Cardiac muscle cell (in vitro differentiated cells and primary cell): ENCODE measurements at regions not wholly inside any gene's neighbourhood (a gene's known extent, or its start where the extent isn't known, plus 50 kb on each side); places are given as distances from the start of the nearest gene placed in this dataset.

Experiments used
- DNase-seq, 2 donors: peaks; one replicate each; pipeline versions ENCODE4 v3.0.0 to v3.0.0-alpha.2; 2010 to 2017; ENCODE audit warnings: low read depth in 1 of 2, low spot score in 1 of 2
- H3K27ac ChIP-seq: fragments of 200-600 bp; sonication (generic); 2 replicates; pipeline ENCODE4 v1.5.1; 2016
- H3K27me3 ChIP-seq: fragments of 200-600 bp; sonication (generic); 2 replicates; pipeline ENCODE4 v1.6.0; 2016; ENCODE audit warnings: control low read depth
- H3K36me3 ChIP-seq: fragments of 200-600 bp; sonication (generic); 2 replicates; pipeline ENCODE4 v1.5.1; 2016; ENCODE audit warnings: control low read depth
- H3K4me1 ChIP-seq: fragments of 200-600 bp; sonication (generic); 2 replicates; pipeline ENCODE4 v1.8.1; 2017; ENCODE audit warnings: low read depth, mild to moderate bottlenecking, mixed run types
- H3K4me3 ChIP-seq: fragments of 200-600 bp; sonication (generic); 2 replicates; pipeline ENCODE4 v1.5.1; 2016; ENCODE audit warnings: mild to moderate bottlenecking
- H3K9me3 ChIP-seq: fragments of 200-600 bp; sonication (generic); 2 replicates; pipeline ENCODE4 v1.5.1; 2017; ENCODE audit warnings: low read depth, mild to moderate bottlenecking, control low read depth
- TF ChIP-seq, protein P1 (sequence below): IDR thresholded peaks from 2 replicates; pipeline ENCODE4 v1.5.1; 2012; ENCODE audit warnings: low read depth, mild to moderate bottlenecking, low read length

DNA sequence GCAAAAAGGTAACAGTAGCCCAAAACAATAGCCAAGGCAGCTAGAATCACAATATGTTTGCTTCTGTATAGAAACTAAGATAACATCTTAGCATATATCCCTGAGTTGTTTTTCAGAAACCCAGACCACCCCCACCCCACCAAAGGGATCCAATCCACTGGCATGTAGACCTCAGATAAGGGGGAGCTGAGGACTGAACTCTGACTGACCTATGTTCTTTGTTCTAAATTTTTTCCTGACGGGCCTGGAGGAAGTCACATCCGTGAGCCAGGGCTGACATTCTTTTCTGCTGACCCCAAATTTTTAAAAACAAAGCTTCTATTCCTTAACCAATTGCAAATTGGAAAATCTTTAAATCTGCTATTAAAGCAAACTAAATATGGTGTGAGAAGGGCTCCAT is 493.9 kb upstream of the IGFBP3 start:
- no peaks in the 10 kb centered on the region for H3K36me3 ChIP-seq
- DNase-seq, result peak; percentile 39 to 83
- H3K9me3 ChIP-seq, result no peaks in the 10 kb centered on the region
- H3K27ac ChIP-seq, result peak overlapping the region; percentile 65
- H3K4me3 ChIP-seq, result no peak overlapping the region
- no peaks in the 10 kb centered on the region for H3K27me3 ChIP-seq
- TF ChIP-seq, protein P1, sequence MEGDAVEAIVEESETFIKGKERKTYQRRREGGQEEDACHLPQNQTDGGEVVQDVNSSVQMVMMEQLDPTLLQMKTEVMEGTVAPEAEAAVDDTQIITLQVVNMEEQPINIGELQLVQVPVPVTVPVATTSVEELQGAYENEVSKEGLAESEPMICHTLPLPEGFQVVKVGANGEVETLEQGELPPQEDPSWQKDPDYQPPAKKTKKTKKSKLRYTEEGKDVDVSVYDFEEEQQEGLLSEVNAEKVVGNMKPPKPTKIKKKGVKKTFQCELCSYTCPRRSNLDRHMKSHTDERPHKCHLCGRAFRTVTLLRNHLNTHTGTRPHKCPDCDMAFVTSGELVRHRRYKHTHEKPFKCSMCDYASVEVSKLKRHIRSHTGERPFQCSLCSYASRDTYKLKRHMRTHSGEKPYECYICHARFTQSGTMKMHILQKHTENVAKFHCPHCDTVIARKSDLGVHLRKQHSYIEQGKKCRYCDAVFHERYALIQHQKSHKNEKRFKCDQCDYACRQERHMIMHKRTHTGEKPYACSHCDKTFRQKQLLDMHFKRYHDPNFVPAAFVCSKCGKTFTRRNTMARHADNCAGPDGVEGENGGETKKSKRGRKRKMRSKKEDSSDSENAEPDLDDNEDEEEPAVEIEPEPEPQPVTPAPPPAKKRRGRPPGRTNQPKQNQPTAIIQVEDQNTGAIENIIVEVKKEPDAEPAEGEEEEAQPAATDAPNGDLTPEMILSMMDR, result no peak
- peaks cover 15% of the 10 kb centered on the region for H3K4me1 ChIP-seq

DNA sequence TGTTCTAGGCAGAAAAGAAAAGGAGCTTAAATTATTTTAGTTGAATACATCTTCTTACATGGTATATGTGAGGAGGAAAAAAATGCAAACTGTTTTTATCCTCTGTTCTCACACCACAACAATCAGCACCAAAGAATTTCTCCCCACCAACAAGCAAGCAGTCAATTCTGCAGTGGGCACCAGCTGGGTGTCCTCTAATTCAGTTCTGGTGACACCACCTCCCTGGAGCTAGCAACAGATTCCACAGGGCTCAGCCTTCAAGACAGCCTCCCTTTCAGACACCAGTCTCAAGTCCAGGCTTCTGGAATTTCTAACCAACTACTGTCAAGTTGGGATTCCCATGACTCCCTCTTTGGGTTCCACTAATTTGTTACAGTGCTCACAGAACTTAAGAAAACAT is 490.2 kb upstream of the IGFBP3 start:
- no peaks in the 10 kb centered on the region for H3K9me3 ChIP-seq
- H3K27me3 ChIP-seq, result no peaks in the 10 kb centered on the region
- H3K4me3 ChIP-seq, result no peak overlapping the region
- H3K27ac ChIP-seq, result no peak overlapping the region
- TF ChIP-seq, protein P1, result no peak
- H3K4me1 ChIP-seq, result peaks cover 15% of the 10 kb centered on the region
- no peaks in the 10 kb centered on the region for H3K36me3 ChIP-seq
- DNase-seq, result no peak

DNA sequence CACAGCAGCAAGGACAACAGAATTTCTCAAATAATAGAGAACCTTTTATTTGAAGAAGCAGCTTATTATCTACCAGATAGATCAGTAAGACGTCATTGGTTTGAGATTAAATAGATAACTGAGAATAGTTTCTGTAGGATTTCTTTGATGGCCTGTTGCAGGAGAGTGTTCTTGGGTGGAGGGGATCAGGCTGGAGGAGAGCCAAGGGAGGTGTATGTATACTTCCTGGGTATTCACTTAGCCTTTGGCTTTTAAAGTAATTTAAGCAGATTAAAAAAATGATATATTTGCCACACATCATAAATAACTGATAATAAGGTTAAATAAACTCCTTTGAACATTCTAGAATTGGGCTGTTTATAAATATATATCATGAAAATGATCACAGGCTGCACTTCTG is 486.1 kb upstream of the IGFBP3 start:
- no peaks in the 10 kb centered on the region for H3K27me3 ChIP-seq
- H3K27ac ChIP-seq, result no peak overlapping the region
- H3K4me1 ChIP-seq, result no peaks in the 10 kb centered on the region
- no peak for DNase-seq
- H3K36me3 ChIP-seq, result no peaks in the 10 kb centered on the region
- TF ChIP-seq, protein P1, result no peak
- no peaks in the 10 kb centered on the region for H3K9me3 ChIP-seq
- no peak overlapping the region for H3K4me3 ChIP-seq

DNA sequence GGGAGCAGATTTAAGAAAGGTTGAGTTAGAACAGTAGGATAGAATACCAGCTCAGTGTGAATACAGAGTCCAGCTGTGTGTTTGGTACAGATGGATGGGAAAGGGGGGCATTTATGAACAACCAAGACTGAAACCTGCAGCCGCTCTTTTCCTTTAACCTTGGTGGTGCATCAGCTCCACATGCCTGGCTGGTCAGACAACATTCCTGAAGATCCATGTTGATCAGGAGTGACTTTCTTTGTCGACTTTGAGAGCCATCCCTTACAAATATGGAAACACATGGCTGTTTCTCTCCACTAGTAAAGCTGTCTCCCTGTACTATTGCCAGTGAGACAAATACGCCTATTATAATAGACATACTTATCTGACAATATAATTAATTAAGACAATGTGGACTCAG is 476.5 kb upstream of the IGFBP3 start:
- no peaks in the 10 kb centered on the region for H3K4me1 ChIP-seq
- no peak overlapping the region for H3K4me3 ChIP-seq
- TF ChIP-seq, protein P1, result no peak
- no peaks in the 10 kb centered on the region for H3K9me3 ChIP-seq
- H3K27me3 ChIP-seq, result no peaks in the 10 kb centered on the region
- no peak overlapping the region for H3K27ac ChIP-seq
- no peak for DNase-seq
- H3K36me3 ChIP-seq, result no peaks in the 10 kb centered on the region

DNA sequence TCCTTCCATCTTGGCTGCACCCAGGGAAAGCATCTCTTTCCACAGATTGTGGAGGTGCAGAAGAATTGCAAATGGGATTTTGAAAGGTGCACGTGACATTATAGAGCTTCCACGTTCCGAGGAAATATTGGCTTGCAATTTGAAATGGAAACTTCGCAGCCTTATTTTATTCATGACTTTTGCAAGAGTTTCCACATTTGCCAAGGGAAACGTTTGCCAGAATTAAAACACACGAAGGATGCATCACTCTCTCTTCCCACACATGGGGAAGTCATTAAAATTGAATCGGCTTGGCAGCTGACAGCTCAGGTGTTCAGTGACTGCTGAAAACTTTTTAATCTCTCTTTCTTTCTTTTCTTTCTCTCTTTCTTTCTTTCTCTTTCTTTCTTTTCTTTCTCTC is 475.4 kb upstream of the IGFBP3 start:
- H3K4me1 ChIP-seq, result peaks cover 1% of the 10 kb centered on the region
- H3K36me3 ChIP-seq, result no peaks in the 10 kb centered on the region
- TF ChIP-seq, protein P1, result no peak
- H3K27ac ChIP-seq, result no peak overlapping the region
- no peak overlapping the region for H3K4me3 ChIP-seq
- no peak for DNase-seq
- H3K27me3 ChIP-seq, result no peaks in the 10 kb centered on the region
- H3K9me3 ChIP-seq, result no peaks in the 10 kb centered on the region

DNA sequence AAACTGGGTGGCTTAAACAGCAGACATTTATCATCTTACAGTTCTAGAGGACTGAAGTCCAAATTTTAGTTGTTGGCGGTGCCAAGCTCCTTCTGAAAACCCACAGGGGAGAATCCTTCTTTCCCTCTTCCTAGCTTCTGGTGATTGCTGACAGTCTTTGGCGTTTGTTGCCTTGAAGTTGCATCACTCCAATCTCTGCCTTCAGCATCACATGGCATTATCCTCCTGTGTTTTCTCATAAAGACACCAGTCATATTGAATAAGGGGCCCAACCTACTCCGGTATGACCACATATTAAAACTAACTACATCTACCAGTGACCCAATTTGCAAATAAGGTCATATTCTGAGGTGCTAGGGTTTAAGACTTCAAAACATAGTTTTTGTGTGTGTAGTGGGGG is 472.1 kb upstream of the IGFBP3 start:
- Histone ChIP-seq H3K36me3 (no peaks in the 10 kb centered on the region), H3K27ac (no peak overlapping the region), H3K9me3 (no peaks in the 10 kb centered on the region), H3K27me3 (no peaks in the 10 kb centered on the region), H3K4me3 (no peak overlapping the region), H3K4me1 (peaks cover 9% of the 10 kb centered on the region)
- DNase-seq, result peak in 1 of 2 donors; percentile 65
- TF ChIP-seq, protein P1, result no peak
